ENCODE measurements at regions not wholly inside any gene's neighbourhood (a gene's known extent, or its start where the extent isn't known, plus 50 kb on each side); places are given as distances from the start of the nearest gene placed in this dataset.
"Not testable (repeated sequence)": the region's sequence is repeated elsewhere in the genome, so short reads cannot be mapped to it uniquely, and the experiment has no call there.

GRCh38 chr1:120607882-120608281 is 115.9 kb upstream of the NBPF26 start:
- TF ChIP-seq HNF4G (IDR thresholded peaks at IDR 0.05); TAF1 (conservative IDR thresholded peaks at IDR 0.05); CTCF (IDR thresholded peaks at IDR 0.05; ENCODE audit: low read depth, low read length, missing input control); FOXA2 (IDR thresholded peaks at IDR 0.05); JUND (IDR thresholded peaks at IDR 0.05); SP1 (IDR thresholded peaks at IDR 0.05); MAX (IDR thresholded peaks at IDR 0.05); REST (IDR thresholded peaks at IDR 0.05); GABPA (IDR thresholded peaks at IDR 0.05 in 1 of 2, conservative IDR thresholded peaks at IDR 0.05 in 1 of 2); RAD21 (IDR thresholded peaks at IDR 0.05); NR2F2 (IDR thresholded peaks at IDR 0.05); HNF4A (conservative IDR thresholded peaks at IDR 0.05); RXRA (IDR thresholded peaks at IDR 0.05): not testable (repeated sequence)

All from liver (tissue), 3 donors.